ENCODE measurements at regions not wholly inside any gene's neighbourhood (a gene's known extent, or its start where the extent isn't known, plus 50 kb on each side); places are given as distances from the start of the nearest gene placed in this dataset.

GRCh38 chr10:69741252-69741651, 60.5 kb upstream of the COL13A1 start:
- no peak overlapping the region for H3K4me3 ChIP-seq (ENCODE audit: low read length, poor library complexity, severe bottlenecking)
- no peak overlapping the region for H3K4me2 ChIP-seq (ENCODE audit: low read depth, low read length, poor library complexity, severe bottlenecking)
- no peaks in the 10 kb centered on the region for H3K9me3 ChIP-seq (ENCODE audit: insufficient read depth, low read depth, low read length)
- TF ChIP-seq EZH2phosphoT487 (IDR thresholded peaks at IDR 0.05; ENCODE audit: borderline replicate concordance) (no peak), CTCF (conservative IDR thresholded peaks at IDR 0.05; ENCODE audit: low read length) (no peak)
- no peaks in the 10 kb centered on the region for H3F3A ChIP-seq (ENCODE audit: low read depth)
- no peaks in the 10 kb centered on the region for H3K36me3 ChIP-seq (ENCODE audit: insufficient read depth, low read length)
- no peaks in the 10 kb centered on the region for H4K20me1 ChIP-seq (ENCODE audit: insufficient read depth, low read length, poor library complexity, severe bottlenecking)
- no peaks in the 10 kb centered on the region for H3K9me2 ChIP-seq (replicated peaks; ENCODE audit: low read depth, low read length)
- peaks cover 4% of the 10 kb centered on the region for H3K4me1 ChIP-seq (ENCODE audit: insufficient read depth, low read length, poor library complexity, severe bottlenecking)
- no peak overlapping the region for H2AFZ ChIP-seq (ENCODE audit: low read length)
- no peaks in the 10 kb centered on the region for H3K27me3 ChIP-seq (ENCODE audit: insufficient read depth, low read length, poor library complexity, severe bottlenecking)
- H3K79me2 ChIP-seq (ENCODE audit: insufficient read depth, low read length): no peaks in the 10 kb centered on the region
- H3K9ac ChIP-seq (ENCODE audit: low read depth, low read length, poor library complexity, severe bottlenecking): no peak overlapping the region

GRCh38 chr10:69741671-69742355, 59.9 kb upstream of the COL13A1 start:
- H3F3A ChIP-seq (ENCODE audit: low read depth): no peaks in the 10 kb centered on the region
- H3K4me3 ChIP-seq (ENCODE audit: low read length, poor library complexity, severe bottlenecking): no peak overlapping the region
- H3K4me1 ChIP-seq (ENCODE audit: insufficient read depth, low read length, poor library complexity, severe bottlenecking): peaks cover 3% of the 10 kb centered on the region
- no peaks in the 10 kb centered on the region for H3K9me3 ChIP-seq (ENCODE audit: insufficient read depth, low read depth, low read length)
- H3K4me2 ChIP-seq (ENCODE audit: low read depth, low read length, poor library complexity, severe bottlenecking): no peak overlapping the region
- no peaks in the 10 kb centered on the region for H3K9me2 ChIP-seq (replicated peaks; ENCODE audit: low read depth, low read length)
- H3K9ac ChIP-seq (ENCODE audit: low read depth, low read length, poor library complexity, severe bottlenecking): no peak overlapping the region
- no peaks in the 10 kb centered on the region for H3K27me3 ChIP-seq (ENCODE audit: insufficient read depth, low read length, poor library complexity, severe bottlenecking)
- no peaks in the 10 kb centered on the region for H4K20me1 ChIP-seq (ENCODE audit: insufficient read depth, low read length, poor library complexity, severe bottlenecking)
- no peaks in the 10 kb centered on the region for H3K36me3 ChIP-seq (ENCODE audit: insufficient read depth, low read length)
- no peak for TF ChIP-seq EZH2phosphoT487 (IDR thresholded peaks at IDR 0.05; ENCODE audit: borderline replicate concordance)
- no peak for TF ChIP-seq CTCF (conservative IDR thresholded peaks at IDR 0.05; ENCODE audit: low read length)
- H3K79me2 ChIP-seq (ENCODE audit: insufficient read depth, low read length): no peaks in the 10 kb centered on the region
- no peak overlapping the region for H2AFZ ChIP-seq (ENCODE audit: low read length)

GRCh38 chr10:69742356-69742695, 59.4 kb upstream of the COL13A1 start:
- Histone ChIP-seq H3K4me3 (ENCODE audit: low read length, poor library complexity, severe bottlenecking) (no peak overlapping the region), H3K4me2 (ENCODE audit: low read depth, low read length, poor library complexity, severe bottlenecking) (no peak overlapping the region), H3K79me2 (ENCODE audit: insufficient read depth, low read length) (no peaks in the 10 kb centered on the region), H3K36me3 (ENCODE audit: insufficient read depth, low read length) (no peaks in the 10 kb centered on the region), H2AFZ (ENCODE audit: low read length) (no peak overlapping the region), H3K9me3 (ENCODE audit: insufficient read depth, low read depth, low read length) (no peaks in the 10 kb centered on the region), H3K9ac (ENCODE audit: low read depth, low read length, poor library complexity, severe bottlenecking) (no peak overlapping the region), H4K20me1 (ENCODE audit: insufficient read depth, low read length, poor library complexity, severe bottlenecking) (no peaks in the 10 kb centered on the region), H3K4me1 (ENCODE audit: insufficient read depth, low read length, poor library complexity, severe bottlenecking) (peaks cover 3% of the 10 kb centered on the region), H3K27me3 (ENCODE audit: insufficient read depth, low read length, poor library complexity, severe bottlenecking) (no peaks in the 10 kb centered on the region), H3F3A (ENCODE audit: low read depth) (no peaks in the 10 kb centered on the region), H3K9me2 (replicated peaks; ENCODE audit: low read depth, low read length) (no peaks in the 10 kb centered on the region)
- TF ChIP-seq EZH2phosphoT487 (IDR thresholded peaks at IDR 0.05; ENCODE audit: borderline replicate concordance): no peak
- TF ChIP-seq CTCF (conservative IDR thresholded peaks at IDR 0.05; ENCODE audit: low read length): no peak
